ENCODE measurements at regions not wholly inside any gene's neighbourhood (a gene's known extent, or its start where the extent isn't known, plus 50 kb on each side); places are given as distances from the start of the nearest gene placed in this dataset.
"Not testable (repeated sequence)": the region's sequence is repeated elsewhere in the genome, so short reads cannot be mapped to it uniquely, and the experiment has no call there.

DNA sequence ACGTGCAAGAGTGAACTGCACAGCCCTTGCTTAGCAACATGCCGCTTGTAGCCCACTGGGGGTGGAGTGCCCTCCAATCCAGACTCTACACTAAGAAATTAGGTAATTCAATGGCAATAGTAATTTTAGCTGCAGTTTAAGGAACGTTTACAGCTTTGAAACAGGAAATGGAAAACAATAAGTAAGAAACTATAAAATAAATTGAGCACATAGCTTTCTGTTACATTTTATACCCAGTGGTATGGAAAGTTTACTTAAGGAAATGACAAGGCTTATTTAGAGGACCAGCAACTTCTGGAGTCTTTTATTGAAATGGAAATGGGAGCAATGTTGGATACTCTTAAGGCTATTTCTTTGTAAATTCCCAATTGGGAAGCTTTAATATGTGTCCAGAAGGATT lies 373.2 kb downstream of the KCNRG start:
- Mint-ChIP-seq H3K27me3 (no peaks in the 10 kb centered on the region), H3K4me1 (ENCODE audit: low read depth) (peaks cover 11% of the 10 kb centered on the region), H3K27ac (no peak overlapping the region), H3K4me3 (no peak overlapping the region), H3K36me3 (ENCODE audit: low read depth) (no peaks in the 10 kb centered on the region), H3K9me3 (no peaks in the 10 kb centered on the region)
- intact Hi-C loops (cut with micrococcal nuclease), result no loop called here

DNA sequence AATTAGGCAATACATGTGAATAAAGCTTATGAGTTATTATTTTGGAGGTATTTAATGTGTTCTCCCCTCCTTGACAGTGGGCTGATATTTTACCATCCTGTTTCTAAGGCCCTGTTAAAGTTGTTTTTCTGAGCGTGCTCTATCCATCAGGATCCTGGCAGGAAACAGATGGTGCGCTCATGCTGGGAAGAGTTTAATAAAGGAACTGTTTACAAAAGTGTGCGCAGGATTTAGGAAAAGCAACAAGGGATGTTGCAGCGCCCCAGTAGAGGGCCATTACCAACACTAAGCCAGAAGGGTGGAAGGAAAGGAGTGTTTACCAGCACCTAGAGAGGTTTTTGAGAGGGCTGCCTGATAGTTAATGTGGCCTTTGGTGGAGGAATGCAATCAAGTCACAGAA lies 374.5 kb downstream of the KCNRG start:
- Mint-ChIP-seq H3K27ac (no peak overlapping the region), H3K9me3 (no peaks in the 10 kb centered on the region), H3K4me1 (ENCODE audit: low read depth) (peaks cover 11% of the 10 kb centered on the region), H3K4me3 (no peak overlapping the region), H3K36me3 (ENCODE audit: low read depth) (no peaks in the 10 kb centered on the region), H3K27me3 (no peaks in the 10 kb centered on the region)
- intact Hi-C loops (cut with micrococcal nuclease), result no loop called here

DNA sequence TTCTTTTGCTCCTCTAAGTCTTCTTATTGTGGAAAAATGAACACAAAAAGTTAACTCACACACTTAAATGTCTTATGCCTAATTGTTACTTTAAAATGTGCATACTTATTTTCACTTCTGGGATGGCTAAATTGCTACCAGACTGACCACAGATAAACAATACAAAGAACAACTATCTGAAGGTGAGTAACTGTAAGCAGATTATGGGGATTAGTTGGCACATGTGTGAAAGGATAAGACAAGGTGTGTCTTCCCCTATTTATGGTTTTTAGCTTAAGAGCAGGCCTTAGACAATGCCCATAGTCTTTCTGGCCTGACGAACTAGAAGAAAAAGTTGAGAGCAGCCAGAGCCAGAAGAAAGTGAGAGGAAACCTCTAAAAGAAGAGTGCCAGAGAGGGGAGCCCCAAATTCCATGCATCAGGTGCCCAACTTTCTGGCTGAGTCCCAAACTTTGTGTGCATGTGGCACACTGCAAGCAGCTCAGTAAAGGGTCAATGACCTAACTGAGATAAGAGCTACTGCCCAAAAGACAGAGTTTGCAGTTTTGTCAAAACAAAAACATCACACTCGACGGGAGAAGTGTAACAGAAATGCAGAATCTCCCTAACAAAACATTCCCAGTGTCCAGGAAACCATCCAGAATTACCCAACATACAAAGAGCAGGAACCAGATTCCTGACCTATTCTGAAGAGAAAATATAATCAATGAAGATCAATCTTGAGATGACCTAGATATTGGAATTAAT lies 375.4 kb downstream of the KCNRG start:
- no peaks in the 10 kb centered on the region for H3K9me3 Mint-ChIP-seq
- no peaks in the 10 kb centered on the region for H3K36me3 Mint-ChIP-seq (ENCODE audit: low read depth)
- no peak overlapping the region for H3K27ac Mint-ChIP-seq
- no peaks in the 10 kb centered on the region for H3K27me3 Mint-ChIP-seq
- peaks cover 11% of the 10 kb centered on the region for H3K4me1 Mint-ChIP-seq (ENCODE audit: low read depth)
- intact Hi-C loops (cut with micrococcal nuclease), result no loop called here
- no peak overlapping the region for H3K4me3 Mint-ChIP-seq

- no peak overlapping the region for H3K4me3 Mint-ChIP-seq
- H3K36me3 Mint-ChIP-seq (ENCODE audit: low read depth), result no peaks in the 10 kb centered on the region
- H3K4me1 Mint-ChIP-seq (ENCODE audit: low read depth), result peaks cover 5% of the 10 kb centered on the region
Observed at GRCh38 chr13:50392977-50393376, 377.7 kb downstream of the KCNRG start.

GRCh38 chr13:50393628-50394027 lies 378.4 kb downstream of the KCNRG start:
- intact Hi-C loops (cut with micrococcal nuclease), result no loop called here
- Mint-ChIP-seq H3K9me3 (no peaks in the 10 kb centered on the region), H3K27me3 (no peaks in the 10 kb centered on the region), H3K4me1 (ENCODE audit: low read depth) (peaks cover 5% of the 10 kb centered on the region), H3K27ac (no peak overlapping the region), H3K36me3 (ENCODE audit: low read depth) (no peaks in the 10 kb centered on the region), H3K4me3 (no peak overlapping the region)

More at GRCh38 chr13:50392977-50393376, 377.7 kb downstream of the KCNRG start:
- no peaks in the 10 kb centered on the region for H3K9me3 Mint-ChIP-seq
- H3K27ac Mint-ChIP-seq, result no peak overlapping the region
- intact Hi-C loops (cut with micrococcal nuclease), result no loop called here
- H3K27me3 Mint-ChIP-seq, result no peaks in the 10 kb centered on the region

DNA sequence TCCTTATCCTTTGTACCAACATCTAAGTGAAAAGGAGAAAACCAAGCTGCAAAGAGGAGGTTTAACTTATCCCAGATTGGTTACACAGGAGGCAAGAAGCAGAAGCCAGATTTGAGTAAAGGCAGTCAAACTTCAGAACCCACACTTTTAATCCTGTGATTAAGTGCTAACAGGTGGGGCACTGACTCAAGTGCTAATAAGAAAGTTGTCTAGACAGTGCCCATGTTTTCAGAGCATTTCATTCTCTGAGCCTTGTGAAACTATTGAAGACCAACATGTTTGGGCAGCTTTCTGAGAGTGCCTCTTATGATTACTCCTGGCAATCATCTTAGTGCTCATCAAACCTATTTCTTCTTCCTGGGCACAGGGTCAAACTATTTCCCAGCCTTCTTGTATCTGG lies 380.8 kb downstream of the KCNRG start:
- no peak overlapping the region for H3K27ac Mint-ChIP-seq
- no peaks in the 10 kb centered on the region for H3K9me3 Mint-ChIP-seq
- H3K36me3 Mint-ChIP-seq (ENCODE audit: low read depth), result no peaks in the 10 kb centered on the region
- H3K4me3 Mint-ChIP-seq, result no peak overlapping the region
- no peaks in the 10 kb centered on the region for H3K27me3 Mint-ChIP-seq
- intact Hi-C loops (cut with micrococcal nuclease), result no loop called here
- peaks cover 5% of the 10 kb centered on the region for H3K4me1 Mint-ChIP-seq (ENCODE audit: low read depth)

DNA sequence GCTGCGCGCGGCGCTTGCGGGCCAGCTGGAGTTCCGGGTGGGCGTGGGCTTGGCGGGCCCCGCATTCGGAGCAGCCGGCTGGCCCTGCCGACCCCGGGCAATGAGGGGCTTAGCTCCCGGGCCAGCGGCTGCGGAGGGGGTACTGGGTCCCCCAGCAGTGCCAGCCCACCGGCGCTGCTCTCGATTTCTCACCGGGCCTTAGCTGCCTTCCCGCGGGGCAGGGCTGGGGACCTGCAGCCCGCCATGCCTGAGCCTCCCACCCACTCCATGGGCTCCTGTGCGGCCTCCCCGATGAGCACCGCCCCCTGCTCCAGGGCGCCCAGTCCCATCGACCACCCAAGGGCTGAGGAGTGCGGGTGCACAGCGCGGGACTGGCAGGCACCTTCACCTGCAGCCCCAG lies 381.4 kb downstream of the KCNRG start:
- H3K4me3 Mint-ChIP-seq; H3K27me3 Mint-ChIP-seq; intact Hi-C loops (cut with micrococcal nuclease); H3K4me1 Mint-ChIP-seq (ENCODE audit: low read depth); H3K36me3 Mint-ChIP-seq (ENCODE audit: low read depth); H3K9me3 Mint-ChIP-seq; H3K27ac Mint-ChIP-seq: not testable (repeated sequence)

- H3K4me1 Mint-ChIP-seq (ENCODE audit: low read depth), result peaks cover 9% of the 10 kb centered on the region
- no peaks in the 10 kb centered on the region for H3K36me3 Mint-ChIP-seq (ENCODE audit: low read depth)
- intact Hi-C loops (cut with micrococcal nuclease), result no loop called here
- no peak overlapping the region for H3K27ac Mint-ChIP-seq
- H3K27me3 Mint-ChIP-seq, result no peaks in the 10 kb centered on the region
- H3K4me3 Mint-ChIP-seq, result no peak overlapping the region
- H3K9me3 Mint-ChIP-seq, result no peaks in the 10 kb centered on the region
Observed at GRCh38 chr13:50400035-50400726, 384.9 kb downstream of the KCNRG start.

GRCh38 chr13:50401049-50401505 lies 385.8 kb downstream of the KCNRG start:
- intact Hi-C loops (cut with micrococcal nuclease), result no loop called here
- Mint-ChIP-seq H3K36me3 (ENCODE audit: low read depth) (no peaks in the 10 kb centered on the region), H3K9me3 (no peaks in the 10 kb centered on the region), H3K27ac (no peak overlapping the region), H3K4me3 (no peak overlapping the region), H3K27me3 (no peaks in the 10 kb centered on the region), H3K4me1 (ENCODE audit: low read depth) (peaks cover 9% of the 10 kb centered on the region)

- Mint-ChIP-seq H3K27me3 (no peaks in the 10 kb centered on the region), H3K4me1 (ENCODE audit: low read depth) (peaks cover 9% of the 10 kb centered on the region), H3K27ac (no peak overlapping the region), H3K9me3 (no peaks in the 10 kb centered on the region), H3K4me3 (no peak overlapping the region), H3K36me3 (ENCODE audit: low read depth) (no peaks in the 10 kb centered on the region)
- intact Hi-C loops (cut with micrococcal nuclease), result no loop called here
Observed at GRCh38 chr13:50401721-50402465, 386.6 kb downstream of the KCNRG start.

GRCh38 chr13:50403311-50403710 lies 388.1 kb downstream of the KCNRG start:
- H3K4me1 Mint-ChIP-seq (ENCODE audit: low read depth), result peaks cover 9% of the 10 kb centered on the region

GRCh38 chr13:50404116-50404515 lies 388.9 kb downstream of the KCNRG start:
- no peaks in the 10 kb centered on the region for H3K36me3 Mint-ChIP-seq (ENCODE audit: low read depth)
- H3K4me1 Mint-ChIP-seq (ENCODE audit: low read depth), result peaks cover 9% of the 10 kb centered on the region
- H3K27ac Mint-ChIP-seq, result no peak overlapping the region
- H3K9me3 Mint-ChIP-seq, result no peaks in the 10 kb centered on the region
- H3K27me3 Mint-ChIP-seq, result no peaks in the 10 kb centered on the region
- H3K4me3 Mint-ChIP-seq, result no peak overlapping the region
- intact Hi-C loops (cut with micrococcal nuclease), result no loop called here

More at GRCh38 chr13:50403311-50403710, 388.1 kb downstream of the KCNRG start:
- no peaks in the 10 kb centered on the region for H3K27me3 Mint-ChIP-seq
- intact Hi-C loops (cut with micrococcal nuclease), result no loop called here
- no peaks in the 10 kb centered on the region for H3K9me3 Mint-ChIP-seq
- no peak overlapping the region for H3K4me3 Mint-ChIP-seq
- H3K27ac Mint-ChIP-seq, result no peak overlapping the region
- no peaks in the 10 kb centered on the region for H3K36me3 Mint-ChIP-seq (ENCODE audit: low read depth)

- Mint-ChIP-seq H3K4me1 (ENCODE audit: low read depth) (peaks cover 9% of the 10 kb centered on the region), H3K36me3 (ENCODE audit: low read depth) (no peaks in the 10 kb centered on the region), H3K9me3 (no peaks in the 10 kb centered on the region), H3K27ac (no peak overlapping the region), H3K27me3 (no peaks in the 10 kb centered on the region), H3K4me3 (no peak overlapping the region)
- intact Hi-C loops (cut with micrococcal nuclease), result no loop called here
Observed at GRCh38 chr13:50404769-50405168, 389.5 kb downstream of the KCNRG start.

DNA sequence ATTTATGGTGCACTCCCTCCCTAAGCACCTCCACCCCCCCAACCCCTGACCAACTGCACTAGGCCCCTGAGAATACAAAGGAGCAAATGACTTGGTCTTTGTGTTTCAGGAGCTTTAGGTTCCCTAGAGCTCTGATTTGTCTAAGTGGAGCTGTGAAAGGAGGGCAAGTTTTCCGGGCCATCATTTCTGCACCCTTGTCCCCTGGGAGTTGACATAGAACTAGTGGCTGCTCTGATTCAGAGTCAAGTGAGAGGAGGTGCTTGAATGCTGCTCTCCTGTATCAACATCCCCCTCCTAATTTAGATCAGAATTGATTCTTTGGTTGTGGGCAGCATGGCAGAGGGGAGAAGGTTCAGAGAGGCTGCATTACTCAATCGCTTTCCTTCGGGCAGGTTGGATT lies 391.6 kb downstream of the KCNRG start:
- Mint-ChIP-seq H3K4me3 (no peak overlapping the region), H3K36me3 (ENCODE audit: low read depth) (no peaks in the 10 kb centered on the region), H3K27me3 (no peaks in the 10 kb centered on the region), H3K27ac (no peak overlapping the region), H3K4me1 (ENCODE audit: low read depth) (peaks cover 9% of the 10 kb centered on the region), H3K9me3 (no peaks in the 10 kb centered on the region)
- intact Hi-C loops (cut with micrococcal nuclease), result no loop called here

All from dendritic cell treated with granulocyte-macrophage colony-stimulating factor and Interleukin-4, amounts not matched to agents 40 ng/mL and 50 ng/mL, for 4 days (primary cell).